ENCODE measurements at regions not wholly inside any gene's neighbourhood (a gene's known extent, or its start where the extent isn't known, plus 50 kb on each side); places are given as distances from the start of the nearest gene placed in this dataset.

GRCh38 chr1:191290441-191290840, 812.8 kb upstream of the BRINP3 start:
- Mint-ChIP-seq H3K4me1 (ENCODE audit: low read depth, unreplicated experiment) (peaks cover 17% of the 10 kb centered on the region), H3K36me3 (ENCODE audit: insufficient read depth, unreplicated experiment) (no peaks in the 10 kb centered on the region), H3K9me3 (ENCODE audit: low read depth, unreplicated experiment) (no peaks in the 10 kb centered on the region), H3K4me3 (ENCODE audit: low read depth, unreplicated experiment) (peak overlapping the region; percentile 12), H3K27ac (ENCODE audit: unreplicated experiment) (peak overlapping the region; percentile 57), H3K27me3 (ENCODE audit: unreplicated experiment) (no peaks in the 10 kb centered on the region)
- TF ChIP-seq CTCF (IDR thresholded peaks at IDR 0.05; ENCODE audit: unreplicated experiment): no peak
- BruUV-seq (replicated peaks): no TSS peak
- intact Hi-C loops (cut with micrococcal nuclease; ENCODE audit: unreplicated experiment): no loop called here
- DNase-seq: no peak
- CTCF ChIA-PET: interaction anchor here (0.5 kb wide), 1 partner anchor 803 kb away, joined by 4 read pairs; no protein-coding TSS in a partner anchor

GRCh38 chr1:191305370-191305769, 827.7 kb upstream of the BRINP3 start:
- Mint-ChIP-seq H3K4me3 (ENCODE audit: low read depth, unreplicated experiment) (no peak overlapping the region), H3K4me1 (ENCODE audit: low read depth, unreplicated experiment) (no peaks in the 10 kb centered on the region), H3K27me3 (ENCODE audit: unreplicated experiment) (no peaks in the 10 kb centered on the region), H3K36me3 (ENCODE audit: insufficient read depth, unreplicated experiment) (no peaks in the 10 kb centered on the region), H3K27ac (ENCODE audit: unreplicated experiment) (no peak overlapping the region), H3K9me3 (ENCODE audit: low read depth, unreplicated experiment) (peaks cover 4% of the 10 kb centered on the region)
- no peak for TF ChIP-seq CTCF (IDR thresholded peaks at IDR 0.05; ENCODE audit: unreplicated experiment)
- CTCF ChIA-PET: no interaction called here
- BruUV-seq (replicated peaks): no TSS peak
- no peak for DNase-seq
- intact Hi-C loops (cut with micrococcal nuclease; ENCODE audit: unreplicated experiment): no loop called here

GRCh38 chr1:191306916-191307315, 829.3 kb upstream of the BRINP3 start:
- DNase-seq: no peak
- no peak for TF ChIP-seq CTCF (IDR thresholded peaks at IDR 0.05; ENCODE audit: unreplicated experiment)
- CTCF ChIA-PET: no interaction called here
- no TSS peak for BruUV-seq (replicated peaks)
- intact Hi-C loops (cut with micrococcal nuclease; ENCODE audit: unreplicated experiment): no loop called here
- H3K27me3 Mint-ChIP-seq (ENCODE audit: unreplicated experiment): no peaks in the 10 kb centered on the region
- peaks cover 4% of the 10 kb centered on the region for H3K9me3 Mint-ChIP-seq (ENCODE audit: low read depth, unreplicated experiment)
- no peak overlapping the region for H3K27ac Mint-ChIP-seq (ENCODE audit: unreplicated experiment)
- no peaks in the 10 kb centered on the region for H3K36me3 Mint-ChIP-seq (ENCODE audit: insufficient read depth, unreplicated experiment)
- no peak overlapping the region for H3K4me3 Mint-ChIP-seq (ENCODE audit: low read depth, unreplicated experiment)
- no peaks in the 10 kb centered on the region for H3K4me1 Mint-ChIP-seq (ENCODE audit: low read depth, unreplicated experiment)

- no peaks in the 10 kb centered on the region for H3K4me1 Mint-ChIP-seq (ENCODE audit: low read depth, unreplicated experiment)
- no peak overlapping the region for H3K27ac Mint-ChIP-seq (ENCODE audit: unreplicated experiment)
- no peak overlapping the region for H3K4me3 Mint-ChIP-seq (ENCODE audit: low read depth, unreplicated experiment)
- BruUV-seq (replicated peaks): no TSS peak
- no peaks in the 10 kb centered on the region for H3K27me3 Mint-ChIP-seq (ENCODE audit: unreplicated experiment)
- no peak for TF ChIP-seq CTCF (IDR thresholded peaks at IDR 0.05; ENCODE audit: unreplicated experiment)
- CTCF ChIA-PET: no interaction called here
- intact Hi-C loops (cut with micrococcal nuclease; ENCODE audit: unreplicated experiment): no loop called here
- no peaks in the 10 kb centered on the region for H3K36me3 Mint-ChIP-seq (ENCODE audit: insufficient read depth, unreplicated experiment)
- peak; percentile 26 for DNase-seq
- H3K9me3 Mint-ChIP-seq (ENCODE audit: low read depth, unreplicated experiment): no peaks in the 10 kb centered on the region
Observed at GRCh38 chr1:191320062-191320461, 838.2 kb upstream of the RGS18 start.

Measured in Calu3 (cell line).